Neural crest cell (in vitro differentiated cells): ENCODE measurements at regions not wholly inside any gene's neighbourhood (a gene's known extent, or its start where the extent isn't known, plus 50 kb on each side); places are given as distances from the start of the nearest gene placed in this dataset.

Experiments
- DNase-seq: peaks from one replicate; pipeline ENCODE4 v3.0.0; 2021; ENCODE audit warnings: low read depth, mixed read lengths, low spot score
- H3K27ac Mint-ChIP-seq: one replicate; pipeline ENCODE4 v1.8.0; 2021; ENCODE audit warnings: mild to moderate bottlenecking, mixed read lengths; ENCODE audit not compliant: unreplicated experiment
- H3K27me3 Mint-ChIP-seq: 2 replicates; pipeline ENCODE4 v1.8.0; 2021; ENCODE audit warnings: low read depth, mild to moderate bottlenecking, mixed read lengths
- H3K36me3 Mint-ChIP-seq: 2 replicates; pipeline ENCODE4 v1.8.0; 2021; ENCODE audit warnings: low read depth, mild to moderate bottlenecking, mixed read lengths
- H3K4me1 Mint-ChIP-seq: 2 replicates; pipeline ENCODE4 v1.8.0; 2021; ENCODE audit warnings: mixed read lengths
- H3K4me3 Mint-ChIP-seq: one replicate; pipeline ENCODE4 v1.8.0; 2021; ENCODE audit warnings: mild to moderate bottlenecking, mixed read lengths
- H3K9me3 Mint-ChIP-seq: 2 replicates; pipeline ENCODE4 v1.8.0; 2021; ENCODE audit warnings: mixed read lengths
- TF ChIP-seq, protein P1 (sequence below): fragments of 200-600 bp; sonication (generic); conservative IDR thresholded peaks from 2 replicates; pipeline ENCODE4 v1.5.0; 2021; ENCODE audit warnings: antibody characterized with exemption, mild to moderate bottlenecking

- peaks cover 3% of the 10 kb centered on the region for H3K9me3 Mint-ChIP-seq
Measured at GRCh38 chr1:115170961-115171392, 81.7 kb upstream of the TSPAN2 start.

GRCh38 chr1:115170377-115170776 lies 81.1 kb upstream of the TSPAN2 start:
- DNase-seq, result no peak
- Mint-ChIP-seq H3K4me1 (no peaks in the 10 kb centered on the region), H3K4me3 (no peak overlapping the region), H3K27ac (no peak overlapping the region), H3K9me3 (peaks cover 3% of the 10 kb centered on the region), H3K36me3 (no peaks in the 10 kb centered on the region), H3K27me3 (no peaks in the 10 kb centered on the region)
- TF ChIP-seq, protein P1, sequence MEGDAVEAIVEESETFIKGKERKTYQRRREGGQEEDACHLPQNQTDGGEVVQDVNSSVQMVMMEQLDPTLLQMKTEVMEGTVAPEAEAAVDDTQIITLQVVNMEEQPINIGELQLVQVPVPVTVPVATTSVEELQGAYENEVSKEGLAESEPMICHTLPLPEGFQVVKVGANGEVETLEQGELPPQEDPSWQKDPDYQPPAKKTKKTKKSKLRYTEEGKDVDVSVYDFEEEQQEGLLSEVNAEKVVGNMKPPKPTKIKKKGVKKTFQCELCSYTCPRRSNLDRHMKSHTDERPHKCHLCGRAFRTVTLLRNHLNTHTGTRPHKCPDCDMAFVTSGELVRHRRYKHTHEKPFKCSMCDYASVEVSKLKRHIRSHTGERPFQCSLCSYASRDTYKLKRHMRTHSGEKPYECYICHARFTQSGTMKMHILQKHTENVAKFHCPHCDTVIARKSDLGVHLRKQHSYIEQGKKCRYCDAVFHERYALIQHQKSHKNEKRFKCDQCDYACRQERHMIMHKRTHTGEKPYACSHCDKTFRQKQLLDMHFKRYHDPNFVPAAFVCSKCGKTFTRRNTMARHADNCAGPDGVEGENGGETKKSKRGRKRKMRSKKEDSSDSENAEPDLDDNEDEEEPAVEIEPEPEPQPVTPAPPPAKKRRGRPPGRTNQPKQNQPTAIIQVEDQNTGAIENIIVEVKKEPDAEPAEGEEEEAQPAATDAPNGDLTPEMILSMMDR, result no peak

More at GRCh38 chr1:115170961-115171392, 81.7 kb upstream of the TSPAN2 start:
- no peak overlapping the region for H3K27ac Mint-ChIP-seq
- TF ChIP-seq, protein P1, result no peak
- DNase-seq, result no peak
- no peaks in the 10 kb centered on the region for H3K4me1 Mint-ChIP-seq
- no peaks in the 10 kb centered on the region for H3K27me3 Mint-ChIP-seq
- H3K4me3 Mint-ChIP-seq, result no peak overlapping the region
- H3K36me3 Mint-ChIP-seq, result no peaks in the 10 kb centered on the region

- H3K36me3 Mint-ChIP-seq, result no peaks in the 10 kb centered on the region
- no peak overlapping the region for H3K4me3 Mint-ChIP-seq
- H3K27ac Mint-ChIP-seq, result no peak overlapping the region
- H3K9me3 Mint-ChIP-seq, result peaks cover under 1% of the 10 kb centered on the region
- DNase-seq, result no peak
- no peaks in the 10 kb centered on the region for H3K27me3 Mint-ChIP-seq
- TF ChIP-seq, protein P1, result no peak
- H3K4me1 Mint-ChIP-seq, result no peaks in the 10 kb centered on the region
Measured at GRCh38 chr1:115168026-115168425, 78.7 kb upstream of the TSPAN2 start.

DNA sequence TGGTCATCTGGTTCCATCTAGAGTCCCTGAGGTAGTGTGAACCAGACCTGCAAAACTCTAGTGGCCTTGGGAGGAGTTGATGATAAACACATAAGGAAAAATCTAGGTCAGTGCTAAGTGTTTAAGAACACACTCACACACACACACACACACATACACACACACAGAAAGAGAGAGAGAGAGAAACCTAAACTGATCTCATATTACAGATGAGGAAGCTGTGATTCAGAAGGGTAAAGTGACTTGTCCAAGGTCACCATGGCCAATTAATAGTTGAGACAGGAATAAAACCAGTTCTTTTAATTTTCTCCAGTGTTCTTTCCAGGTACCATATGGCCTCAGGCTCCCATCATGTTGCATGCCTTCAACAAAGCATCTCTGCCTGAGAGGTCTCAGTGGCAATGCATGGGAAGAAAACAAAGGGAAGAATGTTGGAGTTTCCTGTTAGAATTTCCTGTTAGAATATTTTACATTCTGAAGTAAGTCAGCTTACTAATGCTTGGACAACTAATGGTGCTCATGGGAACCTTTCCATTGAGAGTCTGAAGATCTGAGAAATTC lies 77.3 kb upstream of the TSPAN2 start:
- Mint-ChIP-seq H3K27me3 (no peaks in the 10 kb centered on the region), H3K4me1 (no peaks in the 10 kb centered on the region), H3K27ac (no peak overlapping the region), H3K4me3 (no peak overlapping the region), H3K9me3 (no peaks in the 10 kb centered on the region), H3K36me3 (no peaks in the 10 kb centered on the region)
- TF ChIP-seq, protein P1, result no peak
- DNase-seq, result no peak

DNA sequence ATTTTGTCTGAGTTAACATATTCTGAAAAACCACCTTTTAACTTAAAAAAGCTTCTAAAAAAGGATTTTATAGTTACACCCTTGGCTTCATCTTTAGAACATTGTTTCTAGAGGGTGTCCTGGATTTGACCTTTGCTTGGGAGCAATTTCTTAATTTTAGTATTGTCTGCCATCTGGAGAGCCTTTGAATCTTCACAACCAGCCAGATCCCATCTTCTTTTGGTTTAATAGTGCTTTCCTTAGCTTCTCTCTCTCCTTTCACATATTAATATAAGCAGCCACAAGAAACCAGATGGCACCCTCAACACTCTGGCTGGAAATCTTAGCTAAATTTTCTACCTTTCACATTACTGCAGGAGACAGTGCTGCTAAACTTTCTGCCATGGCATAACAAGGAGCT lies 76.5 kb upstream of the TSPAN2 start:
- Mint-ChIP-seq H3K4me1 (no peaks in the 10 kb centered on the region), H3K36me3 (no peaks in the 10 kb centered on the region), H3K27ac (no peak overlapping the region), H3K4me3 (no peak overlapping the region), H3K9me3 (no peaks in the 10 kb centered on the region), H3K27me3 (no peaks in the 10 kb centered on the region)
- DNase-seq, result no peak
- TF ChIP-seq, protein P1, result no peak
